Breast epithelium (tissue), 4 donors: ENCODE measurements at regions not wholly inside any gene's neighbourhood (a gene's known extent, or its start where the extent isn't known, plus 50 kb on each side); places are given as distances from the start of the nearest gene placed in this dataset.

Source experiments
- DNase-seq, 2 donors: peaks; one replicate each; pipeline ENCODE4 v3.0.0-alpha.2; 2019; ENCODE audit warnings: low spot score in 2 of 2
- H3K27ac ChIP-seq, 2 donors: fragments of 200-600 bp; sonication (generic) in 1 of 2; one replicate each; pipeline ENCODE4 v1.5.1; 2016 to 2019; ENCODE audit warnings: mild to moderate bottlenecking in 1 of 2
- H3K27me3 ChIP-seq, 2 donors: fragments of 200-600 bp; sonication (generic) in 1 of 2; one replicate each; pipeline versions ENCODE4 v1.5.1 to v1.6.0; 2017 to 2019; ENCODE audit warnings: control low read depth in 1 of 2, mild to moderate bottlenecking in 1 of 2
- H3K36me3 ChIP-seq: fragments of 200-600 bp; one replicate; pipeline ENCODE4 v1.5.1; 2019
- H3K4me1 ChIP-seq, 2 donors: fragments of 200-600 bp; sonication (generic); one replicate each; pipeline ENCODE4 v1.5.1; 2016 to 2019; ENCODE audit warnings: control low read depth in 1 of 2
- H3K4me3 ChIP-seq, 3 donors: fragments of 200-600 bp; sonication (generic); 1 replicate in 2 of 3; 2 replicates in 1 of 3; pipeline ENCODE4 v1.5.1; 2016 to 2019; ENCODE audit warnings: mild to moderate bottlenecking in 3 of 3, moderate library complexity in 2 of 3
- H3K9me3 ChIP-seq, 2 donors: fragments of 200-600 bp; sonication (generic) in 1 of 2; one replicate each; pipeline ENCODE4 v1.5.1; 2016 to 2019; ENCODE audit warnings: control low read depth in 1 of 2
- CTCF ChIP-seq, 3 donors: fragments of 450-650 bp; IDR thresholded peaks; one replicate each; pipeline ENCODE4 v1.5.1; 2016 to 2017; ENCODE audit warnings: antibody characterized with exemption in 3 of 3, mild to moderate bottlenecking in 3 of 3, moderate library complexity in 3 of 3
- POLR2A ChIP-seq: fragments of 450-650 bp; IDR thresholded peaks from one replicate; pipeline ENCODE4 v1.6.1; 2016; ENCODE audit warnings: antibody characterized with exemption, mild to moderate bottlenecking, moderate library complexity
- POLR2AphosphoS5 ChIP-seq, 3 donors: sonication (generic); formaldehyde crosslinking; IDR thresholded peaks; one replicate each; pipeline ENCODE4 v1.6.1; 2017; ENCODE audit warnings: antibody characterized with exemption in 3 of 3
- intact Hi-C: fragments of 100-400 bp; cut with DNase I; formaldehyde crosslinking; loops from one replicate; pipeline ENCODE4 v1.15.1; 2023; ENCODE audit warnings: low total_unique reads

DNA sequence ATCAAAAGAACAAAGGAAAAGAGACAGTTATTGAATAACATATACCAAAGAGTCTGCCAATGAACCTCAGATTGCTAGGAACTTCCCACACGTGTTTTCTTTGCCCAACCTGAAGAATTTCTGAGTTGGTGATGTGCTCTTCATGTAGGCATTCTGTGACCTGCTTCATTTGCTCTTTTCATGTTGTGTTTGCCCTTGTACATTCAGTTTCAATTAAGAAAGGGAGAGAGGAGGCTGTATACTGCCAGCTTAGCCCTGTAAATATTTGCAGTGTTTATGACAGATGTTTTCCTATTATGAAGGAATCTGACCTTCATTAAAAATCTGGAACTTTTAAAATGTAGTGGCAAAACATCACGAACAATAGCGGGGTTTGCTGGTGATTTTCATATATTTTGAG, 168.5 kb downstream of the GAS1 start:
- H3K36me3 ChIP-seq: no peaks in the 10 kb centered on the region
- no peak overlapping the region for H3K4me3 ChIP-seq
- intact Hi-C loops: no loop called here
- DNase-seq: no peak
- TF ChIP-seq POLR2A: no peak
- TF ChIP-seq POLR2AphosphoS5 (IDR thresholded peaks at IDR 0.05): no peak
- TF ChIP-seq CTCF (IDR thresholded peaks at IDR 0.05): no peak
- no peak overlapping the region for H3K27ac ChIP-seq
- no peaks in the 10 kb centered on the region for H3K27me3 ChIP-seq
- H3K9me3 ChIP-seq: no peaks in the 10 kb centered on the region
- H3K4me1 ChIP-seq: no peaks in the 10 kb centered on the region

DNA sequence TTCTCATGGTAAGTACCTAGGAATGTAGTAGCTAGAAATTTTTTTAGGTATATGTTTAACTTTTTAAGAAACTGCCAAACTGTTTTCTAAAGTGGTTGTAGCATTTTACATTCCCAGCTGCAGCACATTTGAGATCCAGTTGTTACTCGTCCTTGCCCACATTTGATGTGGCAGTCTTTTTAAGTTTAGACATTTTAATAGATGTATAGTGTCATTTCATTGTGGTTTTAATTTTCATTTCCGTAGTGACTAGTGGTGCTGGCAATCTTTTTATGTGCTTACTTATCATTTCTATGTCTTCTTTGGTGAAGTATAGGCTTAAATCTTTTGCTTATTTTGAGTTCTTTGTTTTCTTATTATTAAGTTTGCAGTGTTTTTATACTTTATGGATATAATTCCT, 171.6 kb downstream of the GAS1 start:
- TF ChIP-seq POLR2AphosphoS5 (IDR thresholded peaks at IDR 0.05): no peak
- no peak for TF ChIP-seq CTCF (IDR thresholded peaks at IDR 0.05)
- TF ChIP-seq POLR2A: no peak
- H3K4me3 ChIP-seq: no peak overlapping the region
- no peaks in the 10 kb centered on the region for H3K9me3 ChIP-seq
- H3K27ac ChIP-seq: no peak overlapping the region
- H3K4me1 ChIP-seq: no peaks in the 10 kb centered on the region
- H3K36me3 ChIP-seq: no peaks in the 10 kb centered on the region
- DNase-seq: no peak
- intact Hi-C loops: no loop called here
- H3K27me3 ChIP-seq: no peaks in the 10 kb centered on the region

GRCh38 chr9:86774116-86774515, 173.2 kb downstream of the GAS1 start:
- Histone ChIP-seq H3K27me3 (no peaks in the 10 kb centered on the region), H3K27ac (peak overlapping the region; percentile 54 to 62), H3K4me1 (no peaks in the 10 kb centered on the region), H3K9me3 (no peaks in the 10 kb centered on the region), H3K4me3 (no peak overlapping the region), H3K36me3 (no peaks in the 10 kb centered on the region)
- TF ChIP-seq POLR2AphosphoS5 (IDR thresholded peaks at IDR 0.05) (no peak), CTCF (IDR thresholded peaks at IDR 0.05) (no peak), POLR2A (no peak)
- DNase-seq: no peak
- intact Hi-C loops: no loop called here

DNA sequence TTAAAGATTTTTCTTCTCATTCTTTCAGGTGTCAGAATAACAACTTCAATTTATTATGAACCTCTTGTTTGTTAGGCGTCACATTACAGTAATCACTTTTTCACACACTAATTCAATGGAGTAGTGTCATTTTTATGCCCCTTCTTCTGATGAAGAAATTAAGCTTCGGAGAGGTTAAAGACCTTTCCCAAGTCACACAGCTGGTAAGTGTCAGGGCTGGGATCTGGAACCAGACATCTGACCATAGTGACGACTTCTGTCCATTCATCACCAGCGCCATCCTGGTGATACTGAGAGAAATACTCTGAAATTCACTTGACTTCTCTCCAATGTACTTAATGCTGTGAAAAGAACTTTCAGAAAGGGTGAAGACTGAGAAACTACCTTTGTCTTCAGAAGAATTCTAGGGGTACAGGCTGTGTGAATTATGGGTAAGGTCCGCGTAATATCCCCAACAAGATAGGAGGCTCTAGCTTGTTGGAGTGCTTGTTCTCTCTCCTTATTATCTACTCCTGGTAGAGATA, 173.8 kb downstream of the GAS1 start:
- TF ChIP-seq POLR2AphosphoS5 (IDR thresholded peaks at IDR 0.05) (no peak), POLR2A (no peak)
- H3K4me3 ChIP-seq: no peak overlapping the region
- DNase-seq: no peak
- H3K4me1 ChIP-seq: no peaks in the 10 kb centered on the region
- H3K27ac ChIP-seq: peak overlapping the region; percentile 9 to 10
- H3K27me3 ChIP-seq: no peaks in the 10 kb centered on the region
- no peaks in the 10 kb centered on the region for H3K36me3 ChIP-seq
- no peaks in the 10 kb centered on the region for H3K9me3 ChIP-seq
- intact Hi-C loops: no loop called here

DNA sequence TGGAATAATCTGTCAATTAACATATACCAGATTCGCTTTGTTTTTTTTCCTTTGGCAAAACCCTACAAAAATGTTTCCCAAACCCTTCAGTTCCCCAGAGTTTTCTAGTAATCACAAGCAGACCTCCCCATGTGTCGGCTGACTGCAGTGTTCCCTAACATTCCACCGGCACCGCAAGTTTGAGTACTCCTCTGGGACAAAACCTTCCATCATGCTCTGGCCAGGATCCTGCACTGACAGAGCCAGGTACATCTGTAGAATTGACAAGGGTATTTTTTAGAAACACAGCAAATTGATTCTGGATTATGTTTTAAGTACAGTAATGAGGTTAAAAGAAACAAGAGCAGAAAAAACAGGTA, 174.7 kb downstream of the GAS1 start:
- no peak for DNase-seq
- H3K36me3 ChIP-seq: no peaks in the 10 kb centered on the region
- intact Hi-C loops: no loop called here
- no peak for TF ChIP-seq CTCF (IDR thresholded peaks at IDR 0.05)
- peak in 2 of 3 donors; percentile 44 to 62 for TF ChIP-seq POLR2AphosphoS5 (IDR thresholded peaks at IDR 0.05)
- H3K4me1 ChIP-seq: peaks cover 0 to 6% of the 10 kb centered on the region in 2 donors
- no peak overlapping the region for H3K4me3 ChIP-seq
- no peaks in the 10 kb centered on the region for H3K9me3 ChIP-seq
- H3K27ac ChIP-seq: no peak overlapping the region
- H3K27me3 ChIP-seq: no peaks in the 10 kb centered on the region
